ENCODE measurements at regions not wholly inside any gene's neighbourhood (a gene's known extent, or its start where the extent isn't known, plus 50 kb on each side); places are given as distances from the start of the nearest gene placed in this dataset.

- no peak overlapping the region for H4K5ac ChIP-seq (ENCODE audit: low read depth, low read length)
- no peaks in the 10 kb centered on the region for H3K79me1 ChIP-seq (ENCODE audit: low read depth in 1 of 2, low read length in 2 of 2)
- no peak overlapping the region for H3K9ac ChIP-seq (ENCODE audit: low read depth, low read length)
- H3K27ac ChIP-seq (ENCODE audit: insufficient read depth, low read length) = no peak overlapping the region
- H3K56ac ChIP-seq (ENCODE audit: extremely low read depth, insufficient read depth, low read length) = no peak overlapping the region
- H4K20me1 ChIP-seq (ENCODE audit: insufficient read depth, low read length) = no peaks in the 10 kb centered on the region
- no peak overlapping the region for H2BK5ac ChIP-seq (ENCODE audit: low read depth, low read length, poor library complexity, severe bottlenecking)
- intact Hi-C loops (cut with micrococcal nuclease) = no loop called here
- BruUV-seq (replicated peaks) = no TSS peak
- H2BK15ac ChIP-seq (ENCODE audit: low read depth, low read length) = no peak overlapping the region
- ChIA-PET POLR2A (ENCODE audit: unreplicated experiment) (no interaction called here), CTCF (no interaction called here)
- ATAC-seq (ENCODE audit: low read depth) = no peak
- no peak overlapping the region for H2AK5ac ChIP-seq (ENCODE audit: low read depth, low read length)
- H3K14ac ChIP-seq (replicated peaks; ENCODE audit: low read depth, low read length) = no peak overlapping the region
- no peaks in the 10 kb centered on the region for H3K36me3 ChIP-seq (ENCODE audit: control insufficient read depth, insufficient read depth, low read length)
- H3K9me1 ChIP-seq (ENCODE audit: insufficient read depth, low read length) = no peaks in the 10 kb centered on the region
- no peaks in the 10 kb centered on the region for H3K27me3 ChIP-seq (ENCODE audit: control insufficient read depth, insufficient read depth, low read length)
- H3K18ac ChIP-seq (ENCODE audit: low read depth, low read length) = no peak overlapping the region
- H3K9me3 ChIP-seq (ENCODE audit: control insufficient read depth, insufficient read depth, low read length) = peaks cover 5% of the 10 kb centered on the region
- H2AK9ac ChIP-seq (replicated peaks; ENCODE audit: low read depth, low read length, poor library complexity) = no peak overlapping the region
- dilution Hi-C loops (cut with HindIII; ENCODE audit: low sequenced_read_pairs, unreplicated experiment) = no loop called here
- H3K23ac ChIP-seq (ENCODE audit: low read depth, low read length) = no peak overlapping the region
- H3K4me1 ChIP-seq (ENCODE audit: control insufficient read depth, insufficient read depth, low read length) = no peaks in the 10 kb centered on the region
- no CpG with 5 or more reads among the region's 5 CpGs for WGBS, 2 experiments (ENCODE audit: extremely low coverage in 2 of 2, insufficient read length in 1 of 2)
- no peak overlapping the region for H2BK120ac ChIP-seq (ENCODE audit: low read depth, low read length)
- no peak overlapping the region for H3K4ac ChIP-seq (ENCODE audit: low read depth, low read length)
- no peak overlapping the region for H2AFZ ChIP-seq (replicated peaks; ENCODE audit: low read length, poor library complexity)
- H3K4me2 ChIP-seq (ENCODE audit: low read depth, low read length) = no peak overlapping the region
- H3K4me3 ChIP-seq (ENCODE audit: insufficient read depth, low read depth, low read length) = no peak overlapping the region
- in situ Hi-C loops (cut with MboI; ENCODE audit: low sequenced_read_pairs) = no loop called here
- TF ChIP-seq SMC3 (IDR thresholded peaks at IDR 0.05; ENCODE audit: low read depth, low read length) (no peak), ELK1 (IDR thresholded peaks at IDR 0.05; ENCODE audit: borderline replicate concordance, low read depth, low read length) (no peak), RCOR1 (IDR thresholded peaks at IDR 0.05; ENCODE audit: insufficient replicate concordance, low read length) (no peak), CTCF (conservative IDR thresholded peaks at IDR 0.05; ENCODE audit: low read depth, low read length) (no peak), NFE2L2 (IDR thresholded peaks at IDR 0.05; ENCODE audit: low read depth, low read length) (no peak), BHLHE40 (IDR thresholded peaks at IDR 0.05; ENCODE audit: low read depth, low read length) (no peak), POLR2A (IDR thresholded peaks at IDR 0.05; ENCODE audit: low read depth, low read length) (no peak), MXI1 (IDR thresholded peaks at IDR 0.05; ENCODE audit: borderline replicate concordance, low read depth, low read length) (no peak)
- H2BK20ac ChIP-seq (ENCODE audit: low read depth, low read length) = no peak overlapping the region
- no peak overlapping the region for H4K8ac ChIP-seq (ENCODE audit: low read depth in 2 of 2, low read length in 2 of 2)
- no peak overlapping the region for H4K91ac ChIP-seq (ENCODE audit: insufficient read depth, low read depth, low read length)
- DNase-seq = no peak
These were observed 1066.1 kb upstream of the SORCS1 start for GRCh38 chr10:108230478-108231170.

Data from IMR-90 (cell line).